ENCODE measurements at regions not wholly inside any gene's neighbourhood (a gene's known extent, or its start where the extent isn't known, plus 50 kb on each side); places are given as distances from the start of the nearest gene placed in this dataset.

- TF ChIP-seq CHD1 (IDR thresholded peaks at IDR 0.05; ENCODE audit: low read depth, low read length) (no peak), KDM4A (IDR thresholded peaks at IDR 0.05; ENCODE audit: low read depth, low read length, severe bottlenecking) (no peak), GABPA (IDR thresholded peaks at IDR 0.05; ENCODE audit: borderline replicate concordance, insufficient read depth, low read length) (no peak)
These were observed 573.1 kb downstream of the ZNF608 start (continued) for GRCh38 chr5:124173386-124173785.

Measured in H1 (cell line).